Hematopoietic multipotent progenitor cell treated with erythropoietin and hydrocortisone succinate and interleukin-3 and kit ligand, for 6 days (in vitro differentiated cells): ENCODE measurements at regions not wholly inside any gene's neighbourhood (a gene's known extent, or its start where the extent isn't known, plus 50 kb on each side); places are given as distances from the start of the nearest gene placed in this dataset.

Experiments used
- DNase-seq: peaks from one replicate; pipeline ENCODE4 v3.0.0-alpha.2; 2015

DNA sequence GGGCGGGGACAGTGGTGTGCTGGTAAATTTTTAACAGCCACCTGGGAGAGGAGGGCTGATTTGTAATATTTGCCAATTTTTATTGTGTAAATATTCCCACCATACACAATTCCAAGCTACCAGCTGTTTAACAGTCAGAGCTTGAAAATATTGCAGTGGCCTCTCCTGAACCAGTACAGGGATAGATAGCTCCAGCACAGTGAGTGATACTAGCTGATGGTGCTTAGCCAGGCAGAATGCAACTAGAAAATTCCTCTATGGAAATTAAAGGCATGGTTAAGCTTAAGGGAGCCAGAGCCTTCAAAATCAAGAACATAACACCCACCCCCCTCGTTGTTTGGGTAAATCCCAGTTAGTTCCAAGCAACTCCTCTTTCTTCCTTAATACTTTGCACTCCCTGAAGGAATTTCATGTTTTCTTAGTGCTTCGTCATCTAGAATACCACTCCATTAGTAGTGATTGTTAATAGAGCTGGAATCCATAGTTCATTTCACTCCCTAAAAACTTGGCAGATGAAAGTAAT lies 96.6 kb downstream of the CYB561 start:
- DNase-seq: no peak

DNA sequence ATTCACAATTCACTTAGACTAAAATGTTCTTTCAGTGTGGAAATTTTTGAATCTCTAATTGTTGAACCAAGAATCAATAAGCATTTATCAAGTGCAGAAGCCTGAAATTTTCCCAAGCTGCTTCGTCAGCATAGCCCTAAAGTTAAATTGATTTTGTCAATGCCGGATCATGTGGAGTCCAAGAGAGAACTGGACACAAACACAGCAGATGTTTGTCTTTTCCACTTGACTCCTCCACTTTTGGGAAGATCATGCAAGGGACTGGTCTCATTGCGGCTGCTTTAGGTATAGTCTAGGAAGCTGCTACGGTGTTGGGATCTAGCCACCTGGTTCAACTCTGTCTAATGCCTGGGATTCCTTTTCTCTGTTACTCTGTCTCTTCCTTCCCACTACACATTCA lies 95.7 kb downstream of the CYB561 start:
- DNase-seq: no peak

DNA sequence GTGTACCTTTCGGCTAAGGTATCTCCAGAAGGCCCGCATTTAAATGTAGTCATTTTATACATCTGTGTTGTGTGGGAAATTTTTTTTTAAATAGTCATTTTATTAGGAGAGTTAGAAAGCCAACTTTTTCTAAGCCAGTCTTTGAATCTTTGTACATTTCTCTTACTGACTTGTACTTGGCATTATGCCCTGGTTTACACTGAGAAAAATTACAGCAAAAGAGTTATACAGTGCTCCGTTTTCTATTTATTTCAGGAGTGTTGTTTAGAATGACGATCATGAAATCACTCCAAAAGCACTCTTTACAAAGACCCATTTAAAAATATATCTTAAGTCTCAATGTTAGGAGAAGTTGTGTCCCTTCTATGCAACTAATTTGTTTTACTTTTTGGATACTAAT lies 91.8 kb downstream of the CYB561 start:
- DNase-seq: no peak

DNA sequence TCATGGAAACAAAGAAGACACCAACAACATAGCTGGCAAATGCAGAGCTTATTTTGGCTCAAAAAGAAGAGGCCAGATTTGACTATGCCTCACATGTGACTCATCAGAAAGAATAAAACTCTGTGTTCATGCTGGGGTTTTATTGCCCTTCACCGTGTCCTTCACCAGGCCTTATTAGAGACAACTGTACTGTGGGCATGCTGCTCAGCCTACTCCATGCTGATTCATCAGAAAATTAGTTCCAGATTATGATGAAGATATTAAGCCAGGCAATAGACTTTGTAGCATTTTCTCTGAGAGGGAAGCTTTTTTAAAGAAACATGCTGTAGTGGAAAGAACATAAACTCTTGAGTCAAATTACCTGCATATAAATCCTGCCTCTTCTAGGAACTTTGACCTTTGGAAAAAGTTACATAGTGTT lies 89.8 kb downstream of the CYB561 start:
- no peak for DNase-seq

DNA sequence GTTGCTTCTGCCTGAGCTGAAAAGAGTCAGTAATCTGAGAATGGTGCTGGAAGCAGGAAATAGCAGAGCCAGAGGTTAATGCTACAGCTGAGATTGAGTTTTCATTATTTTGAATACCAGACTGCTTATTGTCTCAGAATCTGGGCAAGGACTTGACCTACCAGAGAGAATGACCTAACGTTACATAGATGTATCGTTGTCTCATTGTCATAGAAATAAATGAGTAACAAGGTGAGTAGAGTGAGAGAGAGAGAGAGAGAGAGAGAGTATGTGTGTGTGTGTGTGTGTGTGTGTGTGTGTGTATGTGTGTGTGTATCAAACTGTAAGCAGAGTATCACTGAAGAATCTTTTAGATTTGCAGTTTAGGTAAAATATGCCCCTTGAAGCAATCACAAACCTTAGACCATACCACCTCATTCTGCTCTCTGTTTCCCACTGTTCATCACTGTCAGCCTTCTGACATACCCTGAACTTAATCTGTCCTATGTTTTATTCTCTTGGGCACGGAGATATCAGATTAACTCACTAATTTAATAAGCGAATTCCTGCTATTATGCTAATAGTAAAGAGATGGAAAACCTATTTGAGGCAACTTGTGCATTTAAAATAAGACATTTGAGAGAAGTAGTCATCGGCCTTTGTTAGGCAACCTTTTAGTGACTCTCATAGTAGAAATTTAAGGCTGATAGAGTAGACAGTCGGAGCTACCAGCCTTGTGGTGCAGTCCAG lies 87.8 kb downstream of the CYB561 start:
- no peak for DNase-seq

DNA sequence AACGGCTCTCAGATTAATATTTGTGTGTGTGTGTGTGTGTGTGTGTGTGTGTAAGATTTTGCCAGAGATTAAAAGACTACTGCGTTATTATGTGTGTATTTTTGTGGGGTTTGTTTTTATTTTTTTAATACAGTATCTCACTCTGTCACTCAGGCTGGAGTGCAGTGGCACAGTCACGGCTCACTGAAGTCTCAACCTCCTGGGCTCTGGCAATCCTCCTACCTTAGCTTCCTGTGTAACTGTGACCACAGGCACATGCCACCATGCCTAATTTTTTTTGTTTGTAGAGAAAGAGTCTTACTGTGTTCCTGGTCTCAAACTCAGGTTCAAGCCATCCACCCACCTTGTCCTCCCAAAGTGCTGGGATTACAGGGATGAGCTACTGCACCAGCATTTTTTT lies 87.2 kb downstream of the CYB561 start:
- DNase-seq: no peak

DNA sequence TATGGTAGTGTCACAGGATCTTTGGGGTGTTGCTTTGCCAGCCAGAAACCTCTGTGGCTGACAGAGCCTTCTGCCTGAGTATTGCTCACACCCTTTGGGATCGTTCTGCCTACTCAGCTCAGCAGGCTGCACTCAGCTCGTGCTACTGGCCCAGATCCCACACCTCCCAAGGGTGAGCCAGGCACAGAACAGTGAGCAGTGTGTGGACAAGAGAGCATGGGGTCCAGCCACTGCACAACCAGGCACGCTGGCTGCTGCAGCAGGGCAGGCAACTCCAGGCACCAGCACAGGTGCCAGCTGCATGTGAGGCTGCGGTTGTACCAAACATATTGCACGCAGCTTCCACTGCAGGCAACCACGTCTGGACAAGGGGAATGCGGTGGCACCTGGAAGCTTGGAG lies 84.9 kb downstream of the CYB561 start:
- no peak for DNase-seq

DNA sequence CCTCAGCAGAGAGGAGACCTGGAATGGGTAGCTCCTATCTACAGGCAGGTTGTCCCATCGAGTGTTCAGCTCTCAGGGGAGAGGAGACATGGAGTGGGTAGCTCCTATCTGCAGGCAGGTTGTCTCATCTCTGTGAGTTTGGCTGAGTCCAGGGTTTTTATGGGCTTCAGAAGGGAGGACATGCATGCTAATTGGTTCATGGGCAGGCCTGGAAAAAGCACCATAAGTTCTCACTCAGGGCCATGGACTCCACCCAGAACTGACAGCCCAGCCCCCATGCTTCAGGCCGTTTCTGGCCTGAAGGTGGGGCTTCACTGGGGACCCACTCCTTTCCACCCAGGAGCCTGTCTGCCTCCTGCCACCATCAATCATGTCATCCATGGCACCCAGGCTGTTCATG lies 84.0 kb downstream of the CYB561 start:
- no peak for DNase-seq

DNA sequence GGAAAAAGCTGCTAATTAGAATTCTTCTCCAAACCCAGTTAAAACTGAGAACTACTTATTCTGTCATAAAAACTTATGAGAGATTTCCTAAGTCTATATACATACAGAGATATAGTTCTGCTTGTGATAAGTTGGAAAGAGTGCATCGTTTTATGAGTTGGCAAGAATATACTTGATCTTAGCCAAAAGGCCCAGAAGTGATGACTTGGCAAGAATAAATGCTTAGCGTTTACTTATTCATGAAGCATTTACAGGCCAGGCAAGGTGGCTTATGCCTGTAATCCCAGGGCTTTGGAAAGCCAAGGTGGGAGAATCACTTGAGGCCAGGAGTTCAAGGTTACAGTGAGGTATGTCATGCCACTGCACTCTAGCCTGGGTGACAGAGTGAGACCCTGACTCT lies 81.7 kb downstream of the CYB561 start:
- DNase-seq: peak; percentile 18

DNA sequence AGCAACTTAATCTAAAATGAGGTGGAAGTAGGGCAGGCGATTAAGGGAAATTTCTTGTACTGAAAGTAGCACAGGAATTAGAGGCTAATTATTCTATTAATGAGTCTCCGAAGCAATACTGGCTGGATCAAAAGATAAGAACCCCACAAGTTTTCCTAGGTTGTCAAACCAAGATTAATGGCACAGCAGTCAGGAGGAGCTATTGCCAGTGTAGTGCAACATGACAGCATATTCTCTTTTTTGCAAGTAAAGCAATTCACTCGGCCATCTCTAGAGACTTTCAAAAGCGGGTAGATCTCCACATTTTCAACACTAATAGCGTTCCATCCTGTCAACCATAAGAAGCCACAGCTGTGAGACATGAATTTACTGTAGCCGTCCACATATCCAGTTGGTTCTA lies 81.2 kb downstream of the CYB561 start:
- no peak for DNase-seq

DNA sequence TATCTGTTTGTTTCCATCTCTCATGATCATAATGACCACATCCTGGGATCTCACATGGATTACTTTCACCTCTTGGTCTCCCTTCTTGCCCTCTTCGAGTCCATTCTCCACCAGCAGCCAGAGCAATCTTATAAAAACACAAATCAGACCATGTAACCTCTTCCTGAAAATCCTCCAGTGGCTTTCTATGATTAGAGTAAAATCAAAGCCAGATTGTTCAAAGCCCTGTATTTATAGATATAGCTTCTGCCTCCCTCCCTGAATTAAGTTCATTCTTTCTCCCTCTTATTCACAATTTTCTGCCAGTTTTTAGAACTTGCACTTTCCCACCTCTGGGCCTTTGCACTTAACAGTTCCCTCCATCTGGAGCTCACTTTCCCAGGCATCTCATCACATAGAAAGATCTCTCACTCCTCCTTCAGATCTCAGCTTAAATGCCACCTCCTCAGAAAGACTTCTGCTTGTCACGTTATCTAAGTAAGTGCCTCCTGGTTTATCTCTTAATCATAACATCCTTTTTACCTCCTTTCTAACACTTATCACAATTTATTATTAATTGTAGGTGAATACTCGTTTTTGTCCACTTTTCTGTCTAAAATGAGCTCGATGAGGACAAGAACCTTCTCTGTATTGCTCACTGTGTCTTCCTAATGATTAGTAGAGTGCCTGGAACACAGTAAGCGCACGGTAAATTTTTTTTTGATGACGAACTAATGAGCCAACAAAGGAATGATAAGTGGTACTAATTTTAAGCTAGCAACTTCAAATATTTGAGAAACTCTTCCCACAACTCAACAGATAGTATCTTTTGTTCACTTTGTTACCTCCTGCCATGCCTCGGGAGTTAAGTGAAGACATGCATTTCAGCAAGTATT lies 80.5 kb downstream of the CYB561 start:
- no peak for DNase-seq

DNA sequence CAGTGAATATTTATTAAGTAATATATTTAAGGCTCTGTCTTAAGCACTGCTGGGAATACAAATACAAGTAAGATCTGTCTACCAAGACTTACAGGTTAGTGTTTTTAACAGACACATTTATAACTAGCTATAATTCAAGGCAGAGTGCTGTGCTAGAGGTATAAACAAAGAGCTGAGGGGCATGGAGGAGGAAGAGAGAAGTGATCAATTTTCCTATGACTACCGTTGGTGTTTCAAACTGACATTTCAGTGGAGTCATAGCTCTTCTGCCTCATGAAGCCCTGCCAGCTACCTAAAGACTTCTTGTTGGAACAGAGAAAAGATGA lies 79.9 kb downstream of the CYB561 start:
- no peak for DNase-seq

DNA sequence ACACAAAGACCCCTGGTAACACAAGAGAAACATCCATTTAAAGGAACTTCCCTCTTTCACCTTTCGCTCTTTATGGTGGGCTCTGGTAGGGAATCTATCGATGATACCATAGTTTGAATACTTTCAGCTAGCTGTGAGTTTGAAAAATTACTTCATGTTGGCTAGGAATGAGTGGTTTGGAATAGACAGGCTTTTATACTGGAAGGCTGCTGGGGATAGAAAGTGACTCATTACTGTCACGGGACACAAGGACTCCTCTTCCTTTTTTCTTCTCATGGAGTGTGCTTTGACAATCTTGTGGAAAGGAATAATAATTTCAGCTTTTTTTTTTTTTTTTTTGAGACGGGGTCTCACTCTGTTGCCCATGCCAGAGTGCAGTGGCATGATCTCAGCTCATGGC lies 76.9 kb downstream of the CYB561 start:
- DNase-seq: no peak

DNA sequence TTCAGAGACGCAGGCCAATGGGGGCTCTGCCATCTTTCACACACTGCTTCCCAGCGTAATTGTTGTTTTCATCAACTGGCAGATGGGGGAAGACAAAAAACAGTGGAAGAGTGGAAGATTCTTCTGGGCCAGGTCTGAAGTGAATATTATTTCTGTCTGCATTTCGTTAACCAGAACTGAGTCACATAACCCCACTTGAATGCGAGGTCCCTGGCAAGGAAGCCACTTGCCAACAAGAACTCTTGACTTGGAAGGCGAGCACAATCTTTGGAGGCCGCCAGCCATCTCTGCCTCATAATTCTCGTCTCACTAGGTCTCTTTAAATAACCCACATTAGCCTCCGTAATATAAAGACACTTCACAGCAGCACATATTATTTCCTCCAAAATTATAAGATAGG lies 75.4 kb downstream of the CYB561 start:
- DNase-seq: no peak

DNA sequence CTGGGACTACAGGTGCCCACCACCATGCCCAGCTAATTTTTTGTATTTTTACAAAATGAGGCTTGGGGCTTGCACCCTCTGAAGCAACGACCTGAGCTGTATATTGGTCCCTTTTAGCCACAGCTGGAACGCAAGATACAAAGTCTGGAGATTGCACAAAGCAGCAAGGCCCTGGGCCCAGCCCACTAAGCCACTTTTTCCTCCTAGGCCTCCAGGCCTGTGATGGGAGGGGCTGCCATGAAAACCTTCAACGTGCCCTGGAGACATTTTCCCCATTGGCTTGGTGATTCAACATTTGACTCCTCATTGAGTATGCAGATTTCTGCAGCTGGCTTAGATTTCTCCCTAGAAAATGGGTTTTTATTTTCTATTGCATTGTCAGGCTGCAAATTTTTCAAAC lies 69.2 kb downstream of the CYB561 start:
- no peak for DNase-seq

DNA sequence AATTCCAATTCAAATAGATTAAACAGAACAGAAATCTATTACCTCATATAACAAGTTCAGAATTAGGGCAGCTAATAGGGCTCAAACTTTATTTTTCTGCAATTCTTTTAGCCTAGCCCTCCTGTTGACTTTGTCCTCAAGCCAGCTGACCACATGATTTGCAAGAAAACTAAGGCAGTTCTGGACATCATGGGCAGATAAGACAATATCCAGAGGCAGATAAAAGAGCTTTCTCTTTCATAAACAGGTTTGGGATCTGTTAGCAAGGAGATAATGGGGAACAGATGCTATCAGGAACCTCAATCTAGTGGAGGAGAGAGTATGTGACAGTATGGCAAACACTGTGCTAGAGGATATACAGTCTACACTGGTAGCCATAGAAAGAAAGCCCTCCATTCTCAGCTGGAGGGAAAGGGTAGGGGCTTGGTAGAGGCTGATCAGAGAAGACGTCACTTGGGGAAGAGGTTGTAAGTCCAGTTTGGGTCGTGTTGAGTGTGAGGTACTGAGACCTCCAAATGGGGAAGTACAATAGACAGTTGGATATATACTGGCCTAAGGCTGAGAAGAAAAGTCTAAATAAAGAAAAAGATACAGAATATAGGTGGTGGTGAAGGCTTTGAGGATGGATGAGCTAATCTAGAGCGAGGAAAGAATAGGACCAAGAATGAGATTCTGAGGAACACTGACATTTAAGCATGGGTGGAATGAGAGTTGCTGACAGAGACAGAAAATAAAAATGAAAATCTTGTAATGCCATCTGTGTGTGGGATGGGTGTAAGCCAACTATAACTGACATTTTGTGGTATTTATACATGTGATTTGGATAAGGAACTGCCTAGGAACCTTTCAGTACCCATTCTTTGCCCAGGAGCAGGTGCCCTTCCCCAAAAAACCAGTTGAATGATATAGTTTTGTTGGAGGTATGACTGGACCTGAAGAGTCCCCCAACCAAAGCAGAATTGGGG lies 67.4 kb downstream of the CYB561 start:
- DNase-seq: peak; percentile 90

DNA sequence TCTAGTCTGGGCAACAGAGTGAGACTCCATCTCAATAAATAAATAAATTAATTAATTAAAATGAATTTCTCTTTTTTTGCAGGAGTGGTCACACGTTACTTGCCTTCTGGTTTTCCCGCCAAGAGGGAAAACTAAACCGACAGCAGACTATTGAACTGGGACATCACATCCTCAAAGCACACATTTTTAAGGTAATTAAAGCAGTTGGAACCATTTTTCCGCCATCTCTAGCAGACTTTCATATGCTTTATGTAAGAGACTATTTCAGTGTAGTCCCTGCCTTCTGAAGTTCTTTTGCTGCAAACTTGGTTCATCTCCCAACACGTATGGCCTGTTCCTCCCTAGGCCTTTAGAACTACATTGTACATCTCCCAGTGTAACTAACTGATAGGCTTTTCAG lies 66.5 kb downstream of the CYB561 start:
- no peak for DNase-seq

DNA sequence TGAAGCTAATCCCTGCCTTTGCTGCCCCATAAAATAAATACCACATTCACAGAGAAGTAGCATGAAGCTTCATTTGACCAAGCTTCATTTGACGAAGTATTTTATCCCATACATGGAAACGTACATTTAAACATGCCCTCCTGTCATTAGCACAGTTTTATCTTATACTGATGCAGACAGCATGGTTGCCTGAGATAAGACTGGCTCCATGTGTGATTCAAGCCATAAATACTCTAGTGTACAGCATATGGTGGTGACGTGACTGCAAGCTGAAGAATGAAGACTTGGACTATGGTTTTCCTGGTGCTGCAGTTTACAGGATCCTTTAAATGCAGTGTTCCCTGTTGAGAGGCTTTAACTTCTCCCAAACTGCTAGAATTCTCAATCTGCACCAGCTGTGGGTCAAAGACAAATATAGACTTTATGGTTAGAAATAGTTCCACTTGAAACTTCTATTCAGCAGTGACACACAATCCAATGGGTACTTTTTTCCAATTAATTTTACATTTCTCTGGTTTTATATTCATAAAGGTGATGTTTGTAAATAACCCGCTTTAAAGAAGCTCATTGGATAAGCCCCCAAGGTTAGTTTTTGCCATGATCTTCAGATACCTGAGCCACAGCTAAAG lies 64.9 kb downstream of the CYB561 start:
- DNase-seq: peak; percentile 92

DNA sequence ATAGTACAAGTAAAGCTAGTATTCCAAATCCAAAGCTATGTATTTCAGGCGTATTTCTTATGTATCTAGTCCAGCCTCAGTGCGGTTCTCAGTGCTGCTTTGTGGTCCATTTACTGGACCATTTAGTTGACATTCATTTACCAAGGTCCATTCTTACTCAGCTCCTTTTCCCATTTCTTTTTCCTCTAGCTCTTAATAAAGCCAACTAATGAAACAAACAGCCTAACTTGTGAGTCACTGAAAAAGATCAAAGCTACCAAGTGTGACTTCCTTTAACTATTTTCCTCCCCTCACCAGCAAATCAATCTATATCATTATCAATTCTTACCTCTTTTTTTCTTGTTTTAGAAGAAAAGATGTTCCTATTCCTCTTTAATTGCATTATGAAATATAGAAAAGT lies 64.0 kb downstream of the CYB561 start:
- no peak for DNase-seq
